ENCODE measurements at regions not wholly inside any gene's neighbourhood (a gene's known extent, or its start where the extent isn't known, plus 50 kb on each side); places are given as distances from the start of the nearest gene placed in this dataset.

DNA sequence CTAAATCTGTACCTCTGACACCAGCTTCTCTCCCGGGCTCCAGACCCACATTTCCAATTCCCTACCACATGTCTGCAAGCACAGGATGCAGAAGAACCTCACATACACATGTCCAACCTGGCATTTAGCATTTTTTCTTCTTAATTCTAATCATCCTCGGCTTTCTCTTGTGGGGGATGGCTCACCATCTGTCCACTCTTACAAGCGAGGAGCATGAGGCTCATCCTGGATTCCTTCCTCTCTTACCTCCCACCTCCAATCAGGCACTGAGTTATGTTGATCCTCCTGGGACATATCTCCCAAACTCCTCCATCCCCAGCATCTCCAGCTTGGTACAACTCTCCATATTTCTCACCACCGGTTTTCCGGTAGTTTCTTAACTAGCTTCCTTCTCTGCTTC, 149.8 kb upstream of the LARGE1 start:
- no peaks in the 10 kb centered on the region for H3K4me1 Mint-ChIP-seq
- H3K4me3 Mint-ChIP-seq, result no peak overlapping the region
- TF ChIP-seq HMGA2 (CRISPR knock-in tag; IDR thresholded peaks at IDR 0.05) (no peak), RELA (CRISPR knock-in tag; IDR thresholded peaks at IDR 0.05; ENCODE audit: borderline replicate concordance) (no peak), MXD4 (CRISPR knock-in tag; IDR thresholded peaks at IDR 0.05; ENCODE audit: borderline replicate concordance) (no peak), NR1H2 (CRISPR knock-in tag; IDR thresholded peaks at IDR 0.05) (no peak), ZNF317 (CRISPR knock-in tag; IDR thresholded peaks at IDR 0.05; ENCODE audit: borderline replicate concordance, low read depth) (no peak), ZNF219 (CRISPR knock-in tag; IDR thresholded peaks at IDR 0.05; ENCODE audit: borderline replicate concordance) (no peak), NR3C1 (CRISPR knock-in tag; conservative IDR thresholded peaks at IDR 0.05; ENCODE audit: low read depth) (no peak), SOX15 (CRISPR knock-in tag; IDR thresholded peaks at IDR 0.05) (no peak), GABPB1 (CRISPR knock-in tag; IDR thresholded peaks at IDR 0.05) (no peak), TCF7 (CRISPR knock-in tag; IDR thresholded peaks at IDR 0.05; ENCODE audit: low read depth) (no peak), CREM (CRISPR knock-in tag; IDR thresholded peaks at IDR 0.05) (no peak)
- TF ChIP-seq, protein P1, sequence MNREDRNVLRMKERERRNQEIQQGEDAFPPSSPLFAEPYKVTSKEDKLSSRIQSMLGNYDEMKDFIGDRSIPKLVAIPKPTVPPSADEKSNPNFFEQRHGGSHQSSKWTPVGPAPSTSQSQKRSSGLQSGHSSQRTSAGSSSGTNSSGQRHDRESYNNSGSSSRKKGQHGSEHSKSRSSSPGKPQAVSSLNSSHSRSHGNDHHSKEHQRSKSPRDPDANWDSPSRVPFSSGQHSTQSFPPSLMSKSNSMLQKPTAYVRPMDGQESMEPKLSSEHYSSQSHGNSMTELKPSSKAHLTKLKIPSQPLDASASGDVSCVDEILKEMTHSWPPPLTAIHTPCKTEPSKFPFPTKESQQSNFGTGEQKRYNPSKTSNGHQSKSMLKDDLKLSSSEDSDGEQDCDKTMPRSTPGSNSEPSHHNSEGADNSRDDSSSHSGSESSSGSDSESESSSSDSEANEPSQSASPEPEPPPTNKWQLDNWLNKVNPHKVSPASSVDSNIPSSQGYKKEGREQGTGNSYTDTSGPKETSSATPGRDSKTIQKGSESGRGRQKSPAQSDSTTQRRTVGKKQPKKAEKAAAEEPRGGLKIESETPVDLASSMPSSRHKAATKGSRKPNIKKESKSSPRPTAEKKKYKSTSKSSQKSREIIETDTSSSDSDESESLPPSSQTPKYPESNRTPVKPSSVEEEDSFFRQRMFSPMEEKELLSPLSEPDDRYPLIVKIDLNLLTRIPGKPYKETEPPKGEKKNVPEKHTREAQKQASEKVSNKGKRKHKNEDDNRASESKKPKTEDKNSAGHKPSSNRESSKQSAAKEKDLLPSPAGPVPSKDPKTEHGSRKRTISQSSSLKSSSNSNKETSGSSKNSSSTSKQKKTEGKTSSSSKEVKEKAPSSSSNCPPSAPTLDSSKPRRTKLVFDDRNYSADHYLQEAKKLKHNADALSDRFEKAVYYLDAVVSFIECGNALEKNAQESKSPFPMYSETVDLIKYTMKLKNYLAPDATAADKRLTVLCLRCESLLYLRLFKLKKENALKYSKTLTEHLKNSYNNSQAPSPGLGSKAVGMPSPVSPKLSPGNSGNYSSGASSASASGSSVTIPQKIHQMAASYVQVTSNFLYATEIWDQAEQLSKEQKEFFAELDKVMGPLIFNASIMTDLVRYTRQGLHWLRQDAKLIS (CRISPR knock-in tag; IDR thresholded peaks at IDR 0.05; ENCODE audit: borderline replicate concordance), result no peak
- TF ChIP-seq, protein P2, sequence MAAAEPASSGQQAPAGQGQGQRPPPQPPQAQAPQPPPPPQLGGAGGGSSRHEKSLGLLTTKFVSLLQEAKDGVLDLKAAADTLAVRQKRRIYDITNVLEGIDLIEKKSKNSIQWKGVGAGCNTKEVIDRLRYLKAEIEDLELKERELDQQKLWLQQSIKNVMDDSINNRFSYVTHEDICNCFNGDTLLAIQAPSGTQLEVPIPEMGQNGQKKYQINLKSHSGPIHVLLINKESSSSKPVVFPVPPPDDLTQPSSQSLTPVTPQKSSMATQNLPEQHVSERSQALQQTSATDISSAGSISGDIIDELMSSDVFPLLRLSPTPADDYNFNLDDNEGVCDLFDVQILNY (CRISPR knock-in tag; IDR thresholded peaks at IDR 0.05), result no peak
- TF ChIP-seq, protein P3, sequence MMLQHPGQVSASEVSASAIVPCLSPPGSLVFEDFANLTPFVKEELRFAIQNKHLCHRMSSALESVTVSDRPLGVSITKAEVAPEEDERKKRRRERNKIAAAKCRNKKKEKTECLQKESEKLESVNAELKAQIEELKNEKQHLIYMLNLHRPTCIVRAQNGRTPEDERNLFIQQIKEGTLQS (CRISPR knock-in tag; conservative IDR thresholded peaks at IDR 0.05), result no peak
- DNase-seq (ENCODE audit: low spot score) (no peak), ATAC-seq (no peak)
- POLR2A ChIA-PET, result no interaction called here
- no peaks in the 10 kb centered on the region for H3K36me3 Mint-ChIP-seq
- H3K27ac Mint-ChIP-seq, result no peak overlapping the region
- no peaks in the 10 kb centered on the region for H3K27me3 Mint-ChIP-seq (ENCODE audit: low read depth)
- no peaks in the 10 kb centered on the region for H3K9me3 Mint-ChIP-seq
- CTCF ChIA-PET, result no interaction called here

DNA sequence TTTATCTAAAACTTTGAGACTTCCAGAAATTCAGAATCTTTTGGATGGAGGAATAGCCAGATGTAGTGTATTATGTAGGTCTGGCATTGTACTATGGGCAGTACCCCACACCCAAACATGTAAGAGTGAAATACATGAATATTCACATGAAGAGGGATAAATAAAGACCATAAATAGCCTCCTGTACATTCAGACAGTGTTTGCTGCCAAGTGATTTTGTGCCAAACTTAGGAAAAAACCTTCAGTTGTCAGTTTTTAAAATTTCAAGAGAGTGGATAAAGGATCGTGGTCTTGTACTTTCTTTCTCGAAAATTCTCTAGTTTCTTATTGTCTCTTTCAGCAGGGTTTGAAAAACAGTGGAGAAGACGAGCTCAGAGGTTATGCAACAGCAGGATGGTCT, 150.3 kb upstream of the LARGE1 start:
- Mint-ChIP-seq H3K9me3 (no peaks in the 10 kb centered on the region), H3K27me3 (ENCODE audit: low read depth) (no peaks in the 10 kb centered on the region), H3K27ac (no peak overlapping the region), H3K4me1 (no peaks in the 10 kb centered on the region), H3K36me3 (no peaks in the 10 kb centered on the region), H3K4me3 (no peak overlapping the region)
- CTCF ChIA-PET, result no interaction called here
- POLR2A ChIA-PET, result no interaction called here
- DNase-seq (ENCODE audit: low spot score) (no peak), ATAC-seq (no peak)
- no peak for TF ChIP-seq JUN (CRISPR knock-in tag; IDR thresholded peaks at IDR 0.05)
- no peak for TF ChIP-seq GABPB1 (CRISPR knock-in tag; IDR thresholded peaks at IDR 0.05)
- no peak for TF ChIP-seq CREM (CRISPR knock-in tag; IDR thresholded peaks at IDR 0.05)
- TF ChIP-seq NFATC4 (CRISPR knock-in tag; IDR thresholded peaks at IDR 0.05), result no peak
- no peak for TF ChIP-seq MXD4 (CRISPR knock-in tag; IDR thresholded peaks at IDR 0.05; ENCODE audit: borderline replicate concordance)
- TF ChIP-seq ZNF671 (CRISPR knock-in tag; IDR thresholded peaks at IDR 0.05), result no peak
- TF ChIP-seq FOXK1 (CRISPR knock-in tag; IDR thresholded peaks at IDR 0.05), result no peak
- no peak for TF ChIP-seq ELF4 (CRISPR knock-in tag; IDR thresholded peaks at IDR 0.05; ENCODE audit: low read depth)
- TF ChIP-seq CREB1 (CRISPR knock-in tag; IDR thresholded peaks at IDR 0.05), result no peak
- no peak for TF ChIP-seq SMAD3 (CRISPR knock-in tag; IDR thresholded peaks at IDR 0.05; ENCODE audit: borderline replicate concordance)
- TF ChIP-seq, protein P4, sequence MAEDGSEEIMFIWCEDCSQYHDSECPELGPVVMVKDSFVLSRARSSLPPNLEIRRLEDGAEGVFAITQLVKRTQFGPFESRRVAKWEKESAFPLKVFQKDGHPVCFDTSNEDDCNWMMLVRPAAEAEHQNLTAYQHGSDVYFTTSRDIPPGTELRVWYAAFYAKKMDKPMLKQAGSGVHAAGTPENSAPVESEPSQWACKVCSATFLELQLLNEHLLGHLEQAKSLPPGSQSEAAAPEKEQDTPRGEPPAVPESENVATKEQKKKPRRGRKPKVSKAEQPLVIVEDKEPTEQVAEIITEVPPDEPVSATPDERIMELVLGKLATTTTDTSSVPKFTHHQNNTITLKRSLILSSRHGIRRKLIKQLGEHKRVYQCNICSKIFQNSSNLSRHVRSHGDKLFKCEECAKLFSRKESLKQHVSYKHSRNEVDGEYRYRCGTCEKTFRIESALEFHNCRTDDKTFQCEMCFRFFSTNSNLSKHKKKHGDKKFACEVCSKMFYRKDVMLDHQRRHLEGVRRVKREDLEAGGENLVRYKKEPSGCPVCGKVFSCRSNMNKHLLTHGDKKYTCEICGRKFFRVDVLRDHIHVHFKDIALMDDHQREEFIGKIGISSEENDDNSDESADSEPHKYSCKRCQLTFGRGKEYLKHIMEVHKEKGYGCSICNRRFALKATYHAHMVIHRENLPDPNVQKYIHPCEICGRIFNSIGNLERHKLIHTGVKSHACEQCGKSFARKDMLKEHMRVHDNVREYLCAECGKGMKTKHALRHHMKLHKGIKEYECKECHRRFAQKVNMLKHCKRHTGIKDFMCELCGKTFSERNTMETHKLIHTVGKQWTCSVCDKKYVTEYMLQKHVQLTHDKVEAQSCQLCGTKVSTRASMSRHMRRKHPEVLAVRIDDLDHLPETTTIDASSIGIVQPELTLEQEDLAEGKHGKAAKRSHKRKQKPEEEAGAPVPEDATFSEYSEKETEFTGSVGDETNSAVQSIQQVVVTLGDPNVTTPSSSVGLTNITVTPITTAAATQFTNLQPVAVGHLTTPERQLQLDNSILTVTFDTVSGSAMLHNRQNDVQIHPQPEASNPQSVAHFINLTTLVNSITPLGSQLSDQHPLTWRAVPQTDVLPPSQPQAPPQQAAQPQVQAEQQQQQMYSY (CRISPR knock-in tag; IDR thresholded peaks at IDR 0.05), result no peak
- no peak for TF ChIP-seq ZNF263 (CRISPR knock-in tag; IDR thresholded peaks at IDR 0.05; ENCODE audit: low read depth)
- TF ChIP-seq GRHL2 (CRISPR knock-in tag; IDR thresholded peaks at IDR 0.05; ENCODE audit: insufficient replicate concordance, severe bottlenecking), result no peak
- TF ChIP-seq, protein P2 (CRISPR knock-in tag; IDR thresholded peaks at IDR 0.05), result no peak
- TF ChIP-seq, protein P5, sequence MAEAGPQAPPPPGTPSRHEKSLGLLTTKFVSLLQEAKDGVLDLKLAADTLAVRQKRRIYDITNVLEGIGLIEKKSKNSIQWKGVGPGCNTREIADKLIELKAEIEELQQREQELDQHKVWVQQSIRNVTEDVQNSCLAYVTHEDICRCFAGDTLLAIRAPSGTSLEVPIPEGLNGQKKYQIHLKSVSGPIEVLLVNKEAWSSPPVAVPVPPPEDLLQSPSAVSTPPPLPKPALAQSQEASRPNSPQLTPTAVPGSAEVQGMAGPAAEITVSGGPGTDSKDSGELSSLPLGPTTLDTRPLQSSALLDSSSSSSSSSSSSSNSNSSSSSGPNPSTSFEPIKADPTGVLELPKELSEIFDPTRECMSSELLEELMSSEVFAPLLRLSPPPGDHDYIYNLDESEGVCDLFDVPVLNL (CRISPR knock-in tag; IDR thresholded peaks at IDR 0.05; ENCODE audit: borderline replicate concordance, low read depth), result no peak
- TF ChIP-seq OVOL2 (CRISPR knock-in tag; IDR thresholded peaks at IDR 0.05; ENCODE audit: borderline replicate concordance), result no peak

All from WTC11 (cell line).